Fibroblast of the aortic adventitia (primary cell): ENCODE measurements at regions not wholly inside any gene's neighbourhood (a gene's known extent, or its start where the extent isn't known, plus 50 kb on each side); places are given as distances from the start of the nearest gene placed in this dataset.
A peak's percentile ranks its signal among the peaks of the same experiment; 100 is the strongest.
"Not testable (repeated sequence)": the region's sequence is repeated elsewhere in the genome, so short reads cannot be mapped to it uniquely, and the experiment has no call there.

Source experiments
- DNase-seq: peaks from one replicate; pipeline ENCODE4 v3.0.0-alpha.2; 2010; ENCODE audit warnings: low read depth
- H3K4me3 ChIP-seq: 2 replicates; pipeline ENCODE4 v1.5.1; 2011; ENCODE audit warnings: low read depth, mild to moderate bottlenecking, control low read depth, low read length, moderate library complexity

DNA sequence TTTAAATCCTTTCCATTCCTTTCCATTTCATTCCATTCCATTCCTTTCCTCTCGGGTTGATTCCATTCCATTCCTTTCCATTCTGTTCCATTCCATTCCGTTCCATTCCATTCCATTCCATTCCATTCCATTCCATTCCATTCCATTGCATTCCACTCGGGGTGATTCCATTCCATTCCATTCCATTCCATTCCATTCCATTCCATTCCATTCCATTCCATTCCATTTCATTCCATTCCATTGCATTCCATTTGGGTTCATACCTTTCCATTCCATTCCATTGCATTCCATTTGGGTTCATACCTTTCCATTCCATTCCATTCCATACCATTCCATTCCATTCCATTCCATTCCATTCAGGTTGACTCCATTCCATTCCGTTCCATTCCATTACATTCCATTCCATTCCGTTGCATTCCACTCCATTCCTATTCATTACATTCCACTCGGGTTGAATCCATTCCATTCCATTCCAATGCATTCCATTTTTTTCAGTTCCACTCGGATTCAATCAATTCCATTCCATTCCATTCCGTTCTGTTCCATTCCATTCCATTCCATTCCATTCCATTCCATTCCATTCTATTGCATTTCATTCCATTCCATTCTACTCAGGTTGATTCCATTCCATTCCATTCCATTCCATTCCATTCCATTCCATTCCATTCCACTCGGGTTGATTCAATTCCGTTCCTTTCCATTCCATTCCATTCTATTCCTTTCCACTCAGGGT lies 164.4 kb downstream of the CWH43 start:
- H3K4me3 ChIP-seq = not testable (repeated sequence)
- peak; percentile 28 for DNase-seq

DNA sequence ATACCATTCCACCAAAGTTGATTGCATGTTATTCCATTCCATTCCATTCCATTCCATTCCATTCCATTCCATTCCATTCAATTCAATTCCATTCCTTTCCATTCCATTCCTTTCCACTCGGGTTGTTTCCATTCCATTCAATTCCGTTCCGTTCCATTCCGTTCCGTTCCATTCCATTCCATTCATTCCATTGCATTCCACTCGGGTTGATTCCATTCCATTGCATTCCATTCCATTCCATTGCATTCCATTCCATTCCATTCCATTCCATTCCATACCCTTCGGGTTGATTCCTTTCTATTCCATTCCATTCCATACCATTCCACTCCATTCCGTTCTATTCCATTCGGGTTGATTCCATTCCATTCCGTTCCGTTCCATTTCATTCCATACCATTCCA lies 166.9 kb downstream of the CWH43 start:
- DNase-seq = not testable (repeated sequence)

DNA sequence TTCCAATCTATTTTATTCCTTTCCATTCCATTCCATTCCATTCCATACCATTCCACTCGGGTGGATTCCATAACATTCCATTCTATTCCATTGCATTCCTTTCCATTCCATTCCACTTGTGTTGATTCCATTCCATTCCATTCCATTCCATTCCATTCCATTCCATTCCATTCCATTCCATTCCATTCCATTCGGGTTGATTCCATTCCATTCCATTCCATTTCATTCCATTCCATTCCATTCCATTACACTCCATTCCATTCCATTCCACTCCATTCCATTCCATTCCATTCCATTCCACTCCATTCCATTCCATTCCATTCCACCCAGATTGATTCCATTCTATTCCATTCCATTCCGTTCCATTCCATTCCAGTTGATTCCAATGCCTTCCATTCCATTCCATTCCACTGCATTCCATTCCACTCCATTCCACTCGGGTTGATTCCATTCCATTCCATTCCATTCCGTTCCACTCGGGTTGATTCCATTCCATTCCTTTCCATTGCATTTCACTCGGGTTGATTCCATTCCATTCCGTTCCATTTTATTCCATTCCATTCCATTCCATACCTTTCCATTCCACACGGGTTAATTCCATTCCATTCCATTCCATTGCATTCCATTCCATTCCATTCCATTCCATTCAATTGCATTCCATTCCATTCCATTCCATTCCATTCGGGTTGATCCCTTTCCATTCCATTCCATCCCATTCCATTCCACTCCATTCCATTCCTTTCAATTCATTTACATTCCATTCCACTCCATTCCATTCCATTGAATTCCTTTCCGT lies 168.4 kb downstream of the CWH43 start:
- not testable (repeated sequence) for H3K4me3 ChIP-seq
- DNase-seq = peak; percentile 73

More for the DNA sequence above, 166.9 kb downstream of the CWH43 start:
- H3K4me3 ChIP-seq = not testable (repeated sequence)

DNA sequence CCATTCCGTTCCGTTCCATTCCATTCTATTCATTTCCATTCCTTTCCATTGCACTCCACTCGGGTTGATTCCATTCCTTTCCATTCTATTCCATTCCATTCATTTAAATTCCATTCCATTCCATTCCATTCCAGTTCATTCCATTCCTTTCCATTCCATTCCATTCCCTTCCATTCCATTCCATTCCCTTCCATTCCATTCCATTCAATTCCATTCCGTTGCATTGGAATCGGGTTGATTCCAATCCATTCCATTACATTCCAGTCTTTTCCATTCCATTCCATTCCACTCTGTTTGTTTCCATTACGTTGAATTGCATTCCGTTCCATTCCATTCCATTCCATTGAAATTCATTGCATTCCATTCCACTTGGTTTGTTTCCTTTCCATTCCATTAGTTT lies 169.2 kb downstream of the CWH43 start:
- DNase-seq, H3K4me3 ChIP-seq: not testable (repeated sequence)

DNA sequence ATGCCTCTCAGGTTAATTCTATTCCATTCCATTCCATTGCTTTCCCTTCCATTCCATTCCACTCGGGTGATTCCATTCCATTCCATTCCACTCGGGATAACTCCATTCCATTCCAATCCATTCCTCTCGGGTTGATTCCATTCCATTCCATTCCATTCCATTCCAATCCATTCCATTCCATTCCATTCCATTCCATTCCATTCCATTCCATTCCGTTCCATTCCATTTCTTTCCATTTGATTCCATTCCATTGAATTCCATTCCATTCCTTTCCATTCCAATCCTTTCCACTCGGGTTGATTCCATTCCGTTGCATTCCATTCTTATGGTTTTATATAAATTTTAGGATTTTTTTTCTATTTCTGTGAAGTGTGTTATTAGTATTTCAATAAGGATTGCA lies 170.2 kb downstream of the CWH43 start:
- not testable (repeated sequence) for H3K4me3 ChIP-seq, DNase-seq

DNA sequence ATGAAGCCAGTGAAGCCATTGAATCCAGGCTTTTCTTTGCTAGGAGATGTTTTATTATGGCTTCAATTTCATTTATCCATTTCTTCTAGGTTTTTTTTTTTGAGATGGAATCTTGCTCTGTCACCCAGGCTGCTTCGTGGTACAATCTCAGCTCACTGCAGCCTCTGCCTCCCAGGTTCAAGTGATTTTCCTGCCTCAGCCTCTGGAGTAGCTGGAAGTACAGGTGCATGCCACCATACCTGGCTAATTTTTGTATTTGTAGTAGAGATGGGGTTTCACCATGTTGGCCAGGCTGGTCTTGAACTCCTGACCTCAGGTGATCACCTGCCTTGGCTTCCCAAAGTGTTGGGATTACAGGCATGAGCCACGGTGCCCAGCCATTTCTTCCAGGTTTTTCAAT lies 171.6 kb downstream of the CWH43 start:
- not testable (repeated sequence) for H3K4me3 ChIP-seq, DNase-seq

DNA sequence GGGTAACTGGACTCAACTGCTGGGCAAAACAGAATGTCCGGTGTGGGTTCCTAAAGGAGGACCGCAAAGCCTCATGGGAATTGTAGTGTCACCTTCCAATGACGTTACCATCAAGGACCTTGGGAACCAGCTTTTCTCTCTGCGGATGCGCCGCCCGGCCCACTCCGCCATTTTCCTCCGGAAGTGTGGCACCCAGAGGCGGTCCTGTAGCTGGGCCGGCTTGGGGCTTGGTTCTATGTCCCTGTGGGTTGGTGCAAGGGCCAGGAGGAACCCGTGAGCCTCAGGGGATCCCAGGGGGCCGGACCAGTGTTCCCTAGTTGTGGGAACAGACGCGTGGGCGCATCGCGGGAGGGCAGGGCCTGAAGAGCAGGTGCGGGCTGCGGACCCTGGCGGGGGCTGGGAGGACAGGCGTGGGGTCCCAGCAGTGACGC lies 175.1 kb downstream of the CWH43 start:
- DNase-seq = not testable (repeated sequence)

DNA sequence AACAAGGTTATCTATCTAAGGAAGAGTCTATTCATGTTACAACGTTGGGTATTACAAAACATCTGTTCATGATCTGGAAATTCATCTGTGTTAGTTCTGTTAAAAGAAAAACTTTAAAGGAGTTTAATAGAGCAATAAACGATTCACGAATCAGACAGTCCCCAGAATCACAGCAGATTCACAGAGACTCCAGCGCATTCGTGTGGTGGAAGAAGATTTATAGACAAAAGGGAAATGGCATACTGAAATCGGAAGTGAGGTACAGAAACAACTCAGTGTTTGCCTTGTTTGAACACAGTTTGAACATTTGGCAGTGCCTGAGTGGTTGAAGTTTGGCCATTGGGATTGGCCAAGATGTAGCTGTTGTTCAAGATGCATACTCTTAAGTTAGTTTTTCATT lies 178.8 kb downstream of the CWH43 start:
- not testable (repeated sequence) for DNase-seq

More for the DNA sequence above, 175.1 kb downstream of the CWH43 start:
- H3K4me3 ChIP-seq = not testable (repeated sequence)

DNA sequence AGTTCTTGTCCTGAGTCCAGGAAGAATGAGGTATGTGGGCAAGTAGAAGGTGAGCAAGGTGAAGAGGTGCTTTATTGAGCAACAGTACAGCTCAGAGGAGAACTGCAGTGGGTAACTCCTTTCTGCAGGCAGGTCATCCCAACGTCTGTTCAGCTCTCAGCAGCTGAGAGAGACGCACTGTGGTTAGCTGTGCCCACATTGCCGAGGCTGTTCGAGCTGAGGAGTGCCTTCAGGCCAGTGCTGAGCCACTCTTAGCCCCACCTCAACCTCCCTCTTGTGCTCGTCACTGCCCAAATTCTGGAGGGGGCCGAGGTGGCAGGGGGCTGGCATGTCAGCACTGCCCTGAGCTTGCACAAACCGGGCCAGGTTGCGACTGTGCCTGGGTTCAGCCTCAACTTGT lies 191.8 kb downstream of the CWH43 start:
- DNase-seq = not testable (repeated sequence)

More for the DNA sequence above, 178.8 kb downstream of the CWH43 start:
- H3K4me3 ChIP-seq = not testable (repeated sequence)

DNA sequence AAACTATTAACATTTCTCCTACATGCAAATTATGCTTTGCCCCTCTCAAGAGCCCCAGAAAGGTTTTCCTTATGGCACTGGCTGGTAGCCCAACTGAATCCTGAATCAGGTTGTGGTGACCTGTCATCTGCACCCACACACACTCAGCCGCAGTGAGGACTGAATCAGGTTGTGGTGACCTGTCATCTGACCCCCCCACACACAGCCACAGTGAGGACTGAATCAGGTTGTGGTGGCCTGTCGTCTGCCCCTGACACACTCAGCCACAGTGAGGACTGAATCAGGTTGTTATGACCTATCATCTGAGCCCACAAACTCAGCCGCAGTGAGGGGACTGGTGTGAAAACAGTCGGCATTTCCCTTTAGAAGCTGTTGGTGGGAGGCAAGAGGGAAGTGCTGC lies 195.0 kb downstream of the CWH43 start:
- not testable (repeated sequence) for H3K4me3 ChIP-seq, DNase-seq

More for the DNA sequence above, 191.8 kb downstream of the CWH43 start:
- not testable (repeated sequence) for H3K4me3 ChIP-seq

DNA sequence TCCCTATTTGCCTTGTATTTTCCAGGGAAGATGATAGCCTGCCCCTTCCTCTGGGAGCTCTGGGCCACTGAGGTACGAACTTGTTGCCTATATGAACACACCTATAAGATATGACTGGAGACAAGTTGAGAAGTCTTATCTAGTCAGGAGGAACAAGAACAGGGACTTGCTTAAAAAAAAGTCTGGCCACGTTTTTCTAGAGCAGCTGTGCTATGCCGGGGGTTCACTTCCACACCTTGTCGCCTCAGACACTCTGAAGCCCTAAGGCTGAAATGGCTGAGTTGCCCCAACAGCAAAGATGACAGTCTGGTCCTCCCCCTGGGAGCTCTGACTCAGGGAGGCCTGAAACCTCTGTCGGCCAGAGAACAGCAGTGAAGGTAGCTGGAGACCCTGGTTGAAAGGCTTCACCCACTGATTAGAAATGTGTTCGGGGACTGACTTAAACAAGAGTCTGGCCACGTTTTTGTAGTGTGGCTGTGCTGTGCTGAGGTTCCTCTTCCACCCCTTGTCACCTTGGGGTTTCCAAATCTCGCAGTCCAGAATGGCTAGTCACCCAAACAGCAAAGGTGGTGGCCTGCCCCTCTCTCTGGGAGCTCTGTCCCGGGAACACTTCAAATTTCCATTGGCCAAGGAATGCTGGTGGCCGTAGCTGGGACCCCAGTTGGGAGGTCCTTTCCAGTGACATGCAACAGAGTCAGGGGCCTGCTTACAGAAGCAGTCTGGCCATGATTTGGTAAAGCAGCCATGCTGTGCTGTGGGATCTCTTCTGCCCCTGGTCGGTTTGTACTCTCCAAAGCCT lies 225.5 kb downstream of the CWH43 start:
- H3K4me3 ChIP-seq, DNase-seq: not testable (repeated sequence)

DNA sequence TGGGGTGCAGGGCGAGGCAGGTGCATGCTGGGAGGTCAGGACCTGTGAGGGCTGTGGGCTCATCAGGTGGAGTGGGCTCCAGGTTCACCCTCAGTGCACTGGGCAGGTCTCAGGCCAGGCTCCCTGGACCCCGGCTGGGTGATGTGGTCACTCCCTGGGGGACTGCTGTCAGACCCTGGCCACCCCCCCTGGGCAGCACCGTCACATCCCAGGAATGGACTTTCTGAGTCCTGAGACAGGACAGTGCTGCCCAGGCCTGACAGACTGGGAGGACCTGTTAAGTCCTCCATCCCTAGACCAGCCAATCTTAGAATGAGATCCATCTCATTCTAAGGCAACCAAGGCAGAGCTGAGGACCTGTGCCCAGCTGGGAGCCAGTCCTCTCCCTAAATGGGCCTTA lies 227.2 kb downstream of the CWH43 start:
- DNase-seq, H3K4me3 ChIP-seq: not testable (repeated sequence)

DNA sequence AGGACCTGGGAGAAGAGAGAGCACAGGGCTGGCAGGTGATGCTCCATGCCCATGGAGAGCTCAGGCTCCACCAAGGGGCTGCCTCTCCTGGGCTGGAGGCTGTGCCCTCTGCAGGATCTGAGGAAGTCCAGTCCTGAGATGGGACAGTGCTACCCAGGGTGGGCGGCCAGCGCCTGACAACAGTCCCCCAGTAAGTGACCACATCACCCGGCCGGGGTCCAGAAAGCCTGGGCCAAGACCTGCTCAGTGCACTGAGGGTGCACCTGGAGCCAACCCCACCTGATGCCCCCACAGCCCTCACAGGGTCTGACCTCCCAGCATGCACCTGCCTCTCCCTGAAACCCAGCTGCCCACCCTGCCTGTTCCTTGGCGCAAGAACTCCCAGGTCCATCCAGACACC lies 227.7 kb downstream of the CWH43 start:
- not testable (repeated sequence) for DNase-seq, H3K4me3 ChIP-seq

DNA sequence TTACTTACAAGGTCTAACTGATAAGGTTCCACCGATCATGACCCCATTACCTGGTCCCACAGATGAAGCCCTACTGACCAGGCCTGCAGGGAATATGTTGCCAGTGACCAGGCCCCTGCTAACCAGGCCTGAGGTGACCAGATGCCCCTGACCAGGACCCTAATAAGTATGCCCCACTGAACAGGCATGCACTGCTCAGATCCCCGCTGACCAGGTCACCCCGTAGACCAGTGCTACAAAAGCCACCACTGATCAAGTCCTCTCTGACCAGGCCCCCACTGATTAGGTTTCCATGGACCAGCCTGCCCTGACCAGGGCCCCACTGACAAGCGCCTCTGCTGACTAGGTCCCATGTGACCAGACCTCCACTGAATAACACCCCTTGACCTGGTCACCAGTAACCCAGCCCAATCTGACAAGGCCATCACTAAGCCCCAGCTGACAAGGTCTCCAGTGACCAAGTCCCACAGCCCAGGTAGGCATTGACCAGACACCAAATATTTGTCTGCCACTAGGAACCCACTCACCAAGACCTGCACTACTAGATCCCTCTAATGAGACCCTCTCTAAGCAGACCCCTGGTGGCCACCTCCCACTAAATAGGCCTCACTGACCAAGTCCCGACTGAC lies 228.5 kb downstream of the CWH43 start:
- H3K4me3 ChIP-seq, DNase-seq: not testable (repeated sequence)

DNA sequence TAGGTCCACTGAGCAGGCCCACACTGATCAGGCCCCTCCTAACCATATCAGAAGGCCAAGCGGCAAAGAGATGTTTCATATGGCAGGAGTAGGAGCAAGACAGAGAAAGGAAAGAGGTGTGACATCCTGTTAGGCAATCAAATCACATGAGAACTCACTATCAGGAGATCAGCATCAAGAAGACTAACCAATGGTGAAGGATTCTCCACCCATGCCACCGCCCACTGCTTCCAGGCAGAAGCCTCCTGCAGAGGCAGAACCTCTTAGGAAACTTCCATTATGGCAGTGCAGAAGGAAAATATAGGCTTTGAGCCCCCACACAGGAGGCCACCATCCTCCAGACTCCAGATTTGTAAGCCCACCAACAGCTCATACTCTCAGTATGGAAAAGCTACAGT lies 229.0 kb downstream of the CWH43 start:
- not testable (repeated sequence) for DNase-seq, H3K4me3 ChIP-seq

DNA sequence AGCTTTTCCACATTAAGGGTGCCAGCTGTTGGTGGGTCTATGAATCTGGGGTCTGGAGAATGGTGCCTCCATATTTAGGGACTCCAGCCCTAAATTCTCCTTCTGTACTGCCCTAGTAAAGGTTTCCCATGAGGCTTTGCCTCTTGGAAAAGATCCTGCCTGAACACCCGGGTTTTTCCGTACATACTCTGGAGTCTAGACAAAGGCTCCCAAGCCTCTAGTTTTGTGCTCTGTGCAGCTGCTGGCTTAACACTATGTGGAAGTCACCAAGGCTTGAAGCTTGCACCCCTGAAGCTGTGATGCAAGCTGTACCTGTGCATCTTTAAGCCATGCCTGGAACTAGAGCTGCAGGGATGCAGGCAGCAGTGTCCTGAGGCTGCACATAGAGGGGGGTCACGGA lies 230.5 kb downstream of the CWH43 start:
- not testable (repeated sequence) for H3K4me3 ChIP-seq, DNase-seq
